Type B pancreatic cell (in vitro differentiated cells): ENCODE measurements at regions not wholly inside any gene's neighbourhood (a gene's known extent, or its start where the extent isn't known, plus 50 kb on each side); places are given as distances from the start of the nearest gene placed in this dataset.
"Not testable (repeated sequence)": the region's sequence is repeated elsewhere in the genome, so short reads cannot be mapped to it uniquely, and the experiment has no call there.

Source experiments
- DNase-seq: peaks from one replicate; pipeline ENCODE4 v3.0.0; 2021; ENCODE audit warnings: mixed read lengths; ENCODE audit not compliant: unreplicated experiment; ENCODE audit errors: extremely low spot score
- H3K27ac Mint-ChIP-seq: 2 replicates; pipeline ENCODE4 v1.8.0; 2021; ENCODE audit warnings: mild to moderate bottlenecking, mixed read lengths
- H3K27me3 Mint-ChIP-seq: 2 replicates; pipeline ENCODE4 v1.8.0; 2021; ENCODE audit warnings: mixed read lengths
- H3K36me3 Mint-ChIP-seq: 2 replicates; pipeline ENCODE4 v1.8.0; 2021; ENCODE audit warnings: mixed read lengths
- H3K4me1 Mint-ChIP-seq: one replicate; pipeline ENCODE4 v1.8.0; 2021; ENCODE audit warnings: mixed read lengths; ENCODE audit not compliant: unreplicated experiment
- H3K4me3 Mint-ChIP-seq: 2 replicates; pipeline ENCODE4 v1.8.0; 2021; ENCODE audit warnings: mild to moderate bottlenecking, mixed read lengths
- H3K9me3 Mint-ChIP-seq: 2 replicates; pipeline ENCODE4 v1.8.0; 2021; ENCODE audit warnings: mixed read lengths
- TF ChIP-seq, protein P1 (sequence below): fragments of 200-600 bp; sonication (generic); conservative IDR thresholded peaks from 2 replicates; pipeline ENCODE4 v1.5.0; 2021; ENCODE audit warnings: antibody characterized with exemption, mild to moderate bottlenecking

DNA sequence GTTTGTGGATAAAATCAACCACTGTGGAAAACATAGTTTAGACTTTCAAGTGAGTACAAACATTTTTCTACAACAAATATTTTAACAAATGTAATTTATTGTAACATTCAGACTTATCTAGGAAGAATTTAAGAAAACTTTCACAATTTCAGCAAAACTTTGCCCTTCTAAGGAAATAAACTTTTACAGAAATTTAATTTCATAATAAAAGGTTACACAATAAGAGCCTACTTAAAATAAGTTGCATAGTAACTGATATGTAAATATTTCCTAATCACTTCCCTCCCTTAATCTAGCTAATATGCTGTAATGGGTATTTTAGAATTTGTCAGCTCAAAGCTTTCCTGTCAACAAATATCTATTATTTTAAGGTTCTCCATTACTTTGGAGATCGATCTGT, 1899.9 kb downstream of the MAT2B start:
- DNase-seq = no peak
- TF ChIP-seq, protein P1, sequence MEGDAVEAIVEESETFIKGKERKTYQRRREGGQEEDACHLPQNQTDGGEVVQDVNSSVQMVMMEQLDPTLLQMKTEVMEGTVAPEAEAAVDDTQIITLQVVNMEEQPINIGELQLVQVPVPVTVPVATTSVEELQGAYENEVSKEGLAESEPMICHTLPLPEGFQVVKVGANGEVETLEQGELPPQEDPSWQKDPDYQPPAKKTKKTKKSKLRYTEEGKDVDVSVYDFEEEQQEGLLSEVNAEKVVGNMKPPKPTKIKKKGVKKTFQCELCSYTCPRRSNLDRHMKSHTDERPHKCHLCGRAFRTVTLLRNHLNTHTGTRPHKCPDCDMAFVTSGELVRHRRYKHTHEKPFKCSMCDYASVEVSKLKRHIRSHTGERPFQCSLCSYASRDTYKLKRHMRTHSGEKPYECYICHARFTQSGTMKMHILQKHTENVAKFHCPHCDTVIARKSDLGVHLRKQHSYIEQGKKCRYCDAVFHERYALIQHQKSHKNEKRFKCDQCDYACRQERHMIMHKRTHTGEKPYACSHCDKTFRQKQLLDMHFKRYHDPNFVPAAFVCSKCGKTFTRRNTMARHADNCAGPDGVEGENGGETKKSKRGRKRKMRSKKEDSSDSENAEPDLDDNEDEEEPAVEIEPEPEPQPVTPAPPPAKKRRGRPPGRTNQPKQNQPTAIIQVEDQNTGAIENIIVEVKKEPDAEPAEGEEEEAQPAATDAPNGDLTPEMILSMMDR = no peak
- Mint-ChIP-seq H3K36me3 (no peaks in the 10 kb centered on the region), H3K27me3 (no peaks in the 10 kb centered on the region), H3K4me1 (no peaks in the 10 kb centered on the region), H3K4me3 (no peak overlapping the region), H3K9me3 (peaks cover 19% of the 10 kb centered on the region), H3K27ac (no peak overlapping the region)

DNA sequence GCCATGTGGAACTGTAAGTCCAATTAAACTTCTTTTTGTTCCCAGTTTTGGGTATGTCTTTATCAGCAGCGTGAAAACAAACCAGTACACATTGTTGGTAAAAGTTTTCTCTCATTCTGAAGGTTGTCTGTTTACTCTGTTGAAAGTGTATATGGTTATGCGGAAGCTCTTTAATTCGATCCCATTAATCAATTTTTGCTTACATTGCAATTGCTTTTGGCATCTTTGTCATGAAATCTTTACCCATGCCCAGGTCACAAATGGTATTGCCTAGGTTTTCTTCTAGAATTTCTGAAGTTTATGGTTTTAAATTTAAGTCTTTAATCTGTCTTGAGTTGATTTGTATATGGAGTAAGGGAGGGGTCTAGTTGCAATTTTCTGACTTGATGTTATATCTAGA, 1901.9 kb downstream of the MAT2B start:
- Mint-ChIP-seq H3K4me3 (no peak overlapping the region), H3K27me3 (no peaks in the 10 kb centered on the region), H3K27ac (no peak overlapping the region), H3K36me3 (no peaks in the 10 kb centered on the region), H3K9me3 (peaks cover 19% of the 10 kb centered on the region), H3K4me1 (no peaks in the 10 kb centered on the region)
- no peak for DNase-seq
- TF ChIP-seq, protein P1 = no peak

DNA sequence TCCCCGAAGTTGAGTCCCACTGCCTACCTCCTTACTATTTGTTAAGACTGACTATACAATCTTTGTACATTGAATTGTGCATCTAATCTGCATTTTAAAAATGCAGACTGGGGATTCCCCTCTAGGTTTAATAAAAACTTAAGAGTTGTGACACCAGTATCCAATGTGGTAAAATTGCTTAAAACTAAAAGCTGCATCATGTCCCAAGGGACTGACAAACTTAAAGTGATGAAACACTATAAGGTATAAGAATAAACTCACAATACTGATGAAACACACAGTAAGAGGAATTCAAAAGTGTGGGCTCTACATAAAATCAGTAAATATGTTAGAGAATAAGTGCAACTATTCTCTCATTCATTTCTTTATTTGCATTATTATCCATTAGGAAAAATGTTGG, 1905.1 kb downstream of the MAT2B start:
- Mint-ChIP-seq H3K36me3 (no peaks in the 10 kb centered on the region), H3K9me3 (peaks cover 19% of the 10 kb centered on the region), H3K4me3 (no peak overlapping the region), H3K27me3 (no peaks in the 10 kb centered on the region), H3K4me1 (no peaks in the 10 kb centered on the region), H3K27ac (no peak overlapping the region)
- TF ChIP-seq, protein P1 = no peak
- DNase-seq = no peak

DNA sequence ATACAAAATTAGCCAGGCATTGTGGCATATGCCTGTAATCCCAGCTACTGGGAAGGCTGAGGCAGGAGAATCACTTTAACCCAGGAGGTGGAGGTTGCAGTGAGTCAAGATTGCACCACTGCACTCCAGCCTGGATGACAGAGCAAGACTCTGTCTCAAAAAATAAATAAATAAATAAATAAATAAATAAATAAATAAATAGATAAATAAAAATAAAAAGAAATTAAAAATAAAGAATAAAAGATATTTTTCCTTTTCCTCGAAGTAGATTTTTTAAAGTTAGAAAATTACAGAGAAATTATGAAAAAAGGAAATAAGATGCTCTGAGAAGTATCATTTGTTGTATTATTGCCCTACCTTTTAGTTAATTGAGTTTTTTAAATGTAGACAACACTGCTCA, 1906.1 kb downstream of the MAT2B start:
- not testable (repeated sequence) for H3K4me1 Mint-ChIP-seq, H3K36me3 Mint-ChIP-seq, DNase-seq, H3K4me3 Mint-ChIP-seq, H3K27me3 Mint-ChIP-seq, H3K27ac Mint-ChIP-seq
- peaks cover 19% of the 10 kb centered on the region for H3K9me3 Mint-ChIP-seq

DNA sequence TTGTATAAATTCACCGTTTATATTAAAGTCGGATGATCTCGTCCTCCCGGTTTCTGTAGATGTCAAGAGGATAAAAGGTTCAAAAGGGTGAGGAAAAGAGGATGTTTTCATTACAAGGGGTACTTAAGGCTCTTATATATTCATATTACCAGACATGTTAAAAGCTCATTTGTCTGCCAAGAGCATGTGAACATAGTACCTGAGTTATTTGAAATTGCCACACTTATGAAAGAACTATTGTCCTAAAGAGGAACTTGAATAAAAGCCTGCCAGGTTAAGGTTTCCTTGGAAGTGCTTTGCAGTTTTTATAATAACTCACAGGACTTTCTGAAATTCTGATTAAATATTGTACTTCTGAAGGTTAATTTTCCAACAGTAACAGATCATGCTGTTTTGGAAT, 1915.1 kb downstream of the MAT2B start:
- no peaks in the 10 kb centered on the region for H3K27me3 Mint-ChIP-seq
- DNase-seq = no peak
- no peak overlapping the region for H3K4me3 Mint-ChIP-seq
- no peaks in the 10 kb centered on the region for H3K4me1 Mint-ChIP-seq
- no peak overlapping the region for H3K27ac Mint-ChIP-seq
- no peaks in the 10 kb centered on the region for H3K36me3 Mint-ChIP-seq
- TF ChIP-seq, protein P1 = no peak
- peaks cover 4% of the 10 kb centered on the region for H3K9me3 Mint-ChIP-seq

DNA sequence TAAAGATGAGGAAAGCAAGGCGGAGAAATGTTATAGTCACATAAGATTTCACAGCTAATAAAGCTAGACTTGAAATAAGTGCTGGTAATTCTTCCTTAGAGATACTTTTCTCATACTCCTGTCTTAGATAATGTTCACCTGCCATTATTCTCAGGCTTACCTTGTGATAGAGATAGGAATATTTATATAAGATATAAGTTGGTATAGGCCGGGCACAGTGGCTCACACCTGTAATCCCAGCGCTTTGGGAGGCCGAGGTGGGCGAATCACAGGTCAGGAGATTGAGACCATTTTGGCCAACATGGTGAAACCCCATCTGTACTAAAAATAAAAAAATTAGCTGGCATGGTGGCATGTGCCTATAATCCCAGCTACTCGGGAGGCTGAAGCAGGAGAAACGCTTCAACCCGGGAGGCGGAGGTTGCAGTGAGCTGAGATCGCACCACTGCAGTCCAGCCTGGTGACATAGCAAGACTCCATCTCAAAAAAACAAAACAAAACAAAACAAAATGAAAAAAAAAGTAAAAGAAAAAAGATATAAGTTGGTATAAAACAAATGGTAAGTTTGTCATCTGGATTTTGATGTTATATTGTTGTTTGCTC, 1918.4 kb downstream of the MAT2B start:
- Mint-ChIP-seq H3K27me3 (no peaks in the 10 kb centered on the region), H3K36me3 (no peaks in the 10 kb centered on the region), H3K4me3 (no peak overlapping the region), H3K9me3 (peaks cover 6% of the 10 kb centered on the region), H3K4me1 (no peaks in the 10 kb centered on the region), H3K27ac (no peak overlapping the region)
- no peak for DNase-seq
- TF ChIP-seq, protein P1 = no peak
